ENCODE measurements at regions not wholly inside any gene's neighbourhood (a gene's known extent, or its start where the extent isn't known, plus 50 kb on each side); places are given as distances from the start of the nearest gene placed in this dataset.

- TF ChIP-seq CTCF (IDR thresholded peaks at IDR 0.05; ENCODE audit: extremely low read depth in 1 of 2, insufficient read depth in 1 of 2, low read depth in 1 of 2, low read length in 2 of 2) (no peak), POLR2A (IDR thresholded peaks at IDR 0.05; ENCODE audit: low read depth, low read length) (no peak), EZH2 (IDR thresholded peaks at IDR 0.05; ENCODE audit: borderline replicate concordance, low read depth, low read length, severe bottlenecking) (no peak), MAX (IDR thresholded peaks at IDR 0.05; ENCODE audit: insufficient read depth, insufficient read length) (no peak), POLR2AphosphoS5 (IDR thresholded peaks at IDR 0.05; ENCODE audit: insufficient read depth, low read depth, low read length) (no peak)
These were observed 131.8 kb upstream of the GALNT5 start for GRCh38 chr2:157125685-157126084.

Measured in endothelial cell of umbilical vein (primary cell).